ENCODE measurements at regions not wholly inside any gene's neighbourhood (a gene's known extent, or its start where the extent isn't known, plus 50 kb on each side); places are given as distances from the start of the nearest gene placed in this dataset.

DNA sequence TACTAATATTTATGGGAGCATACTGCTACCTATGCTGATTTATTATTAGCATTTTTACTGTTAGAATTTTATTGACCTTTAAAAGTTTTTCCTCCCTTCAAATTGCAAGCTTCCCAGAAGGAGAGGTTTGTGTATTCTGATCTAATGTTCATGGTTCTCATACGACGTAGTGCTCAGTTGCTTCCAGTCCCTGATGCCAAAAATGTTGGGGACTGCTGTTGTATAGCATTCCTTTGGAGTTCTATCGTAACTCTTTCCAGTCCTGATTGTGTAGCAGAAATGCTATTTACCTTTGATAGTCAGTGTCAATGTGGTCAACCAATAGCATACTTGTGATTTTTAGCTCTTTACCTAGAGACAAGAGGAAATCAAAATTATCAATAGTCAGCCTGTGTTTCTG is 69.5 kb upstream of the ZSWIM2 start:
- no peak overlapping the region for H3K9ac ChIP-seq (ENCODE audit: low read length)
- no peak for TF ChIP-seq EZH2phosphoT487 (conservative IDR thresholded peaks at IDR 0.05; ENCODE audit: low read length)
- TF ChIP-seq, protein P1, sequence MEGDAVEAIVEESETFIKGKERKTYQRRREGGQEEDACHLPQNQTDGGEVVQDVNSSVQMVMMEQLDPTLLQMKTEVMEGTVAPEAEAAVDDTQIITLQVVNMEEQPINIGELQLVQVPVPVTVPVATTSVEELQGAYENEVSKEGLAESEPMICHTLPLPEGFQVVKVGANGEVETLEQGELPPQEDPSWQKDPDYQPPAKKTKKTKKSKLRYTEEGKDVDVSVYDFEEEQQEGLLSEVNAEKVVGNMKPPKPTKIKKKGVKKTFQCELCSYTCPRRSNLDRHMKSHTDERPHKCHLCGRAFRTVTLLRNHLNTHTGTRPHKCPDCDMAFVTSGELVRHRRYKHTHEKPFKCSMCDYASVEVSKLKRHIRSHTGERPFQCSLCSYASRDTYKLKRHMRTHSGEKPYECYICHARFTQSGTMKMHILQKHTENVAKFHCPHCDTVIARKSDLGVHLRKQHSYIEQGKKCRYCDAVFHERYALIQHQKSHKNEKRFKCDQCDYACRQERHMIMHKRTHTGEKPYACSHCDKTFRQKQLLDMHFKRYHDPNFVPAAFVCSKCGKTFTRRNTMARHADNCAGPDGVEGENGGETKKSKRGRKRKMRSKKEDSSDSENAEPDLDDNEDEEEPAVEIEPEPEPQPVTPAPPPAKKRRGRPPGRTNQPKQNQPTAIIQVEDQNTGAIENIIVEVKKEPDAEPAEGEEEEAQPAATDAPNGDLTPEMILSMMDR (IDR thresholded peaks at IDR 0.05; ENCODE audit: insufficient read depth, low read length, poor library complexity, severe bottlenecking) = no peak

DNA sequence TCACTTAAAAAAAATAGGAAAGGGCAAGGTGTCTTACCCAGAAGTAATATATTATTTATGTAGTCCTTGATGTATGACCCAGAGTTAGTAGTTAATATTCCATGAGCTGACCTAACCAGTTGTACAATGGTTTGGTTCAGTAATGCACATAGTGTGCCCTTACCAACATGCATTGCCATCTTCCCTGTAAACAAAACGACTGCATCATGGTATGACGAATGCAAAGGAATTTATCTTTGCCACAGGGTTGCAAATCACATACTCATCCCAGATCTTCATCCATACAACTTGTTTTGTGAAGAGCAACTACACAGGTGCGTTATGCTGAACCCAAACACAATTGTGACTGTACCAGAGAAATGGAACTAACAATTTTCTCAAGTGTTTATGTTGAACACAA is 68.9 kb upstream of the ZSWIM2 start:
- Histone ChIP-seq H3K9ac (ENCODE audit: low read length) (no peak overlapping the region), H3K4me2 (ENCODE audit: low read depth, low read length, poor library complexity, severe bottlenecking) (no peak overlapping the region), H3K9me2 (replicated peaks; ENCODE audit: insufficient read depth, low read length) (no peaks in the 10 kb centered on the region), H3K36me3 (ENCODE audit: low read length) (no peaks in the 10 kb centered on the region), H3K79me2 (ENCODE audit: insufficient read depth, low read length) (no peaks in the 10 kb centered on the region), H3K27me3 (ENCODE audit: low read length) (no peaks in the 10 kb centered on the region), H3K9me3 (ENCODE audit: insufficient read depth, low read length) (no peaks in the 10 kb centered on the region), H3K4me3 (ENCODE audit: insufficient read depth, low read length, poor library complexity, severe bottlenecking) (no peak overlapping the region), H2AFZ (ENCODE audit: low read depth, low read length, severe bottlenecking) (no peak overlapping the region), H4K20me1 (ENCODE audit: low read depth, low read length) (no peaks in the 10 kb centered on the region), H3F3A (ENCODE audit: insufficient read depth) (no peaks in the 10 kb centered on the region), H3K27ac (ENCODE audit: low read depth, low read length) (no peak overlapping the region)
- TF ChIP-seq, protein P1 (IDR thresholded peaks at IDR 0.05; ENCODE audit: insufficient read depth, low read length, poor library complexity, severe bottlenecking) = no peak
- TF ChIP-seq EZH2phosphoT487 (conservative IDR thresholded peaks at IDR 0.05; ENCODE audit: low read length) = no peak

More for the DNA sequence above, 69.5 kb upstream of the ZSWIM2 start:
- Histone ChIP-seq H4K20me1 (ENCODE audit: low read depth, low read length) (no peaks in the 10 kb centered on the region), H3K9me2 (replicated peaks; ENCODE audit: insufficient read depth, low read length) (no peaks in the 10 kb centered on the region), H3F3A (ENCODE audit: insufficient read depth) (no peaks in the 10 kb centered on the region), H2AFZ (ENCODE audit: low read depth, low read length, severe bottlenecking) (no peak overlapping the region), H3K4me2 (ENCODE audit: low read depth, low read length, poor library complexity, severe bottlenecking) (no peak overlapping the region), H3K36me3 (ENCODE audit: low read length) (no peaks in the 10 kb centered on the region), H3K4me3 (ENCODE audit: insufficient read depth, low read length, poor library complexity, severe bottlenecking) (no peak overlapping the region), H3K27me3 (ENCODE audit: low read length) (no peaks in the 10 kb centered on the region), H3K27ac (ENCODE audit: low read depth, low read length) (no peak overlapping the region), H3K79me2 (ENCODE audit: insufficient read depth, low read length) (no peaks in the 10 kb centered on the region), H3K9me3 (ENCODE audit: insufficient read depth, low read length) (no peaks in the 10 kb centered on the region)

DNA sequence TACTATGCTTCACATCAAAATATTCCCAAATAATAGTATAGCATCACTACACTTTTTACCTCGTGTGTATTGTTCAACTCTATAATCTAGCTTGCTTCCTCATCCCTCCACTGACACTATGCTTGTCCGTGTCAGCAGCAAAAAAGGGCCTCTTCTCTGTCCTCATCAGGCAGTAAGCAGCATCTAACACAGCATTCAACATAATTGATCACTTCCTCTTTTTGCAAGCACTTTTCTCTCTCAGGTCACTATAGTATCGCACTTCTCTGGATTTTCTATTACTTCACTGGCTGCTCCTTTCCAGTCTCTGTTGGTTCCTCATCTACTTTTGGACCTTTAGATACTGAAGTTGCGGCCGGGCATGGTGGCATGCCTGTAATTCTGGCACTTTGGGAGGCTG is 64.9 kb upstream of the ZSWIM2 start:
- Histone ChIP-seq H3K36me3 (ENCODE audit: low read length) (no peaks in the 10 kb centered on the region), H3K9ac (ENCODE audit: low read length) (no peak overlapping the region), H3K27ac (ENCODE audit: low read depth, low read length) (no peak overlapping the region), H4K20me1 (ENCODE audit: low read depth, low read length) (no peaks in the 10 kb centered on the region), H3K27me3 (ENCODE audit: low read length) (no peaks in the 10 kb centered on the region), H2AFZ (ENCODE audit: low read depth, low read length, severe bottlenecking) (no peak overlapping the region), H3K79me2 (ENCODE audit: insufficient read depth, low read length) (no peaks in the 10 kb centered on the region), H3K4me2 (ENCODE audit: low read depth, low read length, poor library complexity, severe bottlenecking) (no peak overlapping the region), H3F3A (ENCODE audit: insufficient read depth) (no peaks in the 10 kb centered on the region), H3K9me2 (replicated peaks; ENCODE audit: insufficient read depth, low read length) (no peaks in the 10 kb centered on the region), H3K9me3 (ENCODE audit: insufficient read depth, low read length) (no peaks in the 10 kb centered on the region), H3K4me3 (ENCODE audit: insufficient read depth, low read length, poor library complexity, severe bottlenecking) (no peak overlapping the region)
- no peak for TF ChIP-seq EZH2phosphoT487 (conservative IDR thresholded peaks at IDR 0.05; ENCODE audit: low read length)
- TF ChIP-seq, protein P1 (IDR thresholded peaks at IDR 0.05; ENCODE audit: insufficient read depth, low read length, poor library complexity, severe bottlenecking) = no peak
